Tibial nerve (tissue), 4 donors: ENCODE measurements at regions not wholly inside any gene's neighbourhood (a gene's known extent, or its start where the extent isn't known, plus 50 kb on each side); places are given as distances from the start of the nearest gene placed in this dataset.

Source experiments
- EP300 ChIP-seq, 2 donors: sonication (generic); formaldehyde crosslinking; IDR thresholded peaks; one replicate each; pipeline ENCODE4 v1.6.1; 2017; ENCODE audit warnings: antibody characterized with exemption in 2 of 2, mild to moderate bottlenecking in 1 of 2
- POLR2A ChIP-seq, 2 donors: fragments of 450-650 bp; IDR thresholded peaks; one replicate each; pipeline ENCODE4 v1.6.1; 2017; ENCODE audit warnings: antibody characterized with exemption in 2 of 2, mild to moderate bottlenecking in 2 of 2, moderate library complexity in 2 of 2
- TF ChIP-seq, protein P1 (sequence below), 5 experiments: fragments of 200-600 bp in 3 of 5; fragments of 450-650 bp in 2 of 5; sonication (generic) in 3 of 5; IDR thresholded peaks; one replicate each; pipeline ENCODE4 v1.5.1; 2016 to 2019; ENCODE audit warnings: antibody characterized with exemption in 5 of 5, mild to moderate bottlenecking in 3 of 5, moderate library complexity in 2 of 5

DNA sequence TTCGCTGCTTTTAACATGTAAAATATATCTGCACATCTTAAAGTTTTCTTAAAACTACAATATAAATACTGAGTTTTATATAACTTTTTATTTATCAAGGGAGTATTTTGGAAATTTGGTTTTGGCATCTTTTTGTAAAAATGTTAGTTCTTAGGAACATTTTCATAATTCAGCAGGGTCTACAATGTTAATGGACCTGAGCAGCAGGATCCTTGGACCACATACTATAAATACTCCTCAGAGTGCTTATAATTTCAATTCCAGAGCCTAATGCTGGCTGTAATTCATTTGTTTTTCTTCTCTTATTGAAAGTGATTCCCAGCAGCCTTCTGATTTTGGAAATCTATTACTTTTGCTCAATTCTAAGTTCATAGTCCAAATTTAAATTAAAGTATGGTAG is 1216.2 kb downstream of the MAT2B start:
- no peak for TF ChIP-seq POLR2A (IDR thresholded peaks at IDR 0.05)
- TF ChIP-seq, protein P1, sequence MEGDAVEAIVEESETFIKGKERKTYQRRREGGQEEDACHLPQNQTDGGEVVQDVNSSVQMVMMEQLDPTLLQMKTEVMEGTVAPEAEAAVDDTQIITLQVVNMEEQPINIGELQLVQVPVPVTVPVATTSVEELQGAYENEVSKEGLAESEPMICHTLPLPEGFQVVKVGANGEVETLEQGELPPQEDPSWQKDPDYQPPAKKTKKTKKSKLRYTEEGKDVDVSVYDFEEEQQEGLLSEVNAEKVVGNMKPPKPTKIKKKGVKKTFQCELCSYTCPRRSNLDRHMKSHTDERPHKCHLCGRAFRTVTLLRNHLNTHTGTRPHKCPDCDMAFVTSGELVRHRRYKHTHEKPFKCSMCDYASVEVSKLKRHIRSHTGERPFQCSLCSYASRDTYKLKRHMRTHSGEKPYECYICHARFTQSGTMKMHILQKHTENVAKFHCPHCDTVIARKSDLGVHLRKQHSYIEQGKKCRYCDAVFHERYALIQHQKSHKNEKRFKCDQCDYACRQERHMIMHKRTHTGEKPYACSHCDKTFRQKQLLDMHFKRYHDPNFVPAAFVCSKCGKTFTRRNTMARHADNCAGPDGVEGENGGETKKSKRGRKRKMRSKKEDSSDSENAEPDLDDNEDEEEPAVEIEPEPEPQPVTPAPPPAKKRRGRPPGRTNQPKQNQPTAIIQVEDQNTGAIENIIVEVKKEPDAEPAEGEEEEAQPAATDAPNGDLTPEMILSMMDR (IDR thresholded peaks at IDR 0.05): no peak
- TF ChIP-seq EP300 (IDR thresholded peaks at IDR 0.05): no peak
